AG10803 (cell line): ENCODE measurements at regions not wholly inside any gene's neighbourhood (a gene's known extent, or its start where the extent isn't known, plus 50 kb on each side); places are given as distances from the start of the nearest gene placed in this dataset.

ENCODE experiments used
- DNase-seq: peaks from one replicate; pipeline ENCODE4 v3.0.0; 2010; ENCODE audit warnings: low read depth
- H3K4me3 ChIP-seq: 2 replicates; pipeline ENCODE4 v1.5.1; 2011; ENCODE audit warnings: mild to moderate bottlenecking, low read length, control low read depth
- TF ChIP-seq, protein P1 (sequence below): conservative IDR thresholded peaks from 2 replicates; pipeline ENCODE4 v1.5.1; 2011; ENCODE audit warnings: mild to moderate bottlenecking, low read length, control low read depth, inconsistent platforms

DNA sequence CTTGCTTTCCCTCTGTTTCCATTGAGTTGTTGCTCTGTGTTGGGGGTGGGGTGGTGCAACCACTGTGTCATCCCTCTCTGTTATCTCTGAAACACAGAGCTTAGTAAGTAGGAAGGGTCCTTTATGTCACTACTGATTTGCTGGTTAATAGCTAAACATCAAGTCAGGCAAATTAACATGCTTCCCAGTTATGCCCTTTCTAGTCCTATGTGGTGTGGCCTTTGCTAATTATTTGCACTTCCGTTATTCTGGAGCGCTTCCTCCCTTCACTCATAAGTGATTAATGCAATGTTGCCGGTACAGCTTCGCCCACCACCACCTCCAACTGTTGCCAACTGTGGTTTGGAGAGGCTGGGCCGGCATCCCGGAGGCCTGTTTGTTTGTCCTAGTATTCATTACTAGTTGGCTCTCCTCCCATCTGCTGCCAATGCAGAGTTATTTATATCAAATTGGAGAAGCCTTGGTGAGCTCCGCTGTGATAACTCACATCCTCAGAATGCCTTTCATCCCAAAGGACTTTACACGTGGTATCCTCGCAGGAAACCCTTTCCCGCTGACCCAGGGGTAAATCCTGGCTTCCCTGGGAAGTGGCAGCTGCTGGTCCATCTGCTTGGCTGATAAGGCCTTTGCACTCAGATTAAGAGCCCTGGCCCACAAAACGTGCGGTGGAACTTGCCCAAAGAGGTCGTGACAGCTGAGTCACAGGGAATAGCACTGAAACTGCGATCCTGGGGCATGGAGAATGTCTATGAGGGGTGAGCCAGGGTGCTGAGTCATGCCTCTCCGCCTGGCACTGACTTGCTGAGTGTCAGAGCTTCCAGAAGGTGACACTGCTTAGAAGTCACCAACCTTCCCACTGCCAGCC lies 72.0 kb upstream of the ZCCHC2 start:
- no peak overlapping the region for H3K4me3 ChIP-seq
- TF ChIP-seq, protein P1, sequence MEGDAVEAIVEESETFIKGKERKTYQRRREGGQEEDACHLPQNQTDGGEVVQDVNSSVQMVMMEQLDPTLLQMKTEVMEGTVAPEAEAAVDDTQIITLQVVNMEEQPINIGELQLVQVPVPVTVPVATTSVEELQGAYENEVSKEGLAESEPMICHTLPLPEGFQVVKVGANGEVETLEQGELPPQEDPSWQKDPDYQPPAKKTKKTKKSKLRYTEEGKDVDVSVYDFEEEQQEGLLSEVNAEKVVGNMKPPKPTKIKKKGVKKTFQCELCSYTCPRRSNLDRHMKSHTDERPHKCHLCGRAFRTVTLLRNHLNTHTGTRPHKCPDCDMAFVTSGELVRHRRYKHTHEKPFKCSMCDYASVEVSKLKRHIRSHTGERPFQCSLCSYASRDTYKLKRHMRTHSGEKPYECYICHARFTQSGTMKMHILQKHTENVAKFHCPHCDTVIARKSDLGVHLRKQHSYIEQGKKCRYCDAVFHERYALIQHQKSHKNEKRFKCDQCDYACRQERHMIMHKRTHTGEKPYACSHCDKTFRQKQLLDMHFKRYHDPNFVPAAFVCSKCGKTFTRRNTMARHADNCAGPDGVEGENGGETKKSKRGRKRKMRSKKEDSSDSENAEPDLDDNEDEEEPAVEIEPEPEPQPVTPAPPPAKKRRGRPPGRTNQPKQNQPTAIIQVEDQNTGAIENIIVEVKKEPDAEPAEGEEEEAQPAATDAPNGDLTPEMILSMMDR = no peak

DNA sequence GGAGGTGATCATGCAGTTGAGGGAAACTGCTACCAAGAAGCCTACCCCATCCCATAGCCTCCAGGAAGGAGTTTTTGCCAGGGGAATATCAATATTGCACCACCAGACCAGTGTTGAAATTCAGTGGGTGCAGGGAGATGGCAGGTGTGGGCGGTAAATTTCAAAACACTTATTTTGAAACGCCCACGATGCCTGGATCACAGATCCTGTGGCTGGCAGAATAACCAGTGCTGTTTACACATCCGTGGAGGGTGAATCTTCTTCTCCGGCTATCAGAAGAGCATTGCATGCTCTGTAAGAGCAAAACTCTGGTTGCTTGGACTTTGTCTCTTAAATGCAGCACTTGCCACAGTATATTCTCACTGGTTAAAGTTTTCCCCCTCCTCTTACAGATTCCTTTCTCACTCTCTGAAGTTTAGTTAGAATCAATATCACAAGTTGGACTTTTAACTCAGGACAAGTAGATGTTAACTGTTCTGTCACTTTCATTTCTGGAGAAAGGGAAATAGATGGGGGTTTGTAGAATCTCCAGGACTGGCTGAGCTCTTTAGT lies 70.5 kb upstream of the ZCCHC2 start:
- H3K4me3 ChIP-seq = no peak overlapping the region
- peak; percentile 27 for DNase-seq
- TF ChIP-seq, protein P1 = no peak

More for the DNA sequence above, 72.0 kb upstream of the ZCCHC2 start:
- DNase-seq = peak; percentile 67

DNA sequence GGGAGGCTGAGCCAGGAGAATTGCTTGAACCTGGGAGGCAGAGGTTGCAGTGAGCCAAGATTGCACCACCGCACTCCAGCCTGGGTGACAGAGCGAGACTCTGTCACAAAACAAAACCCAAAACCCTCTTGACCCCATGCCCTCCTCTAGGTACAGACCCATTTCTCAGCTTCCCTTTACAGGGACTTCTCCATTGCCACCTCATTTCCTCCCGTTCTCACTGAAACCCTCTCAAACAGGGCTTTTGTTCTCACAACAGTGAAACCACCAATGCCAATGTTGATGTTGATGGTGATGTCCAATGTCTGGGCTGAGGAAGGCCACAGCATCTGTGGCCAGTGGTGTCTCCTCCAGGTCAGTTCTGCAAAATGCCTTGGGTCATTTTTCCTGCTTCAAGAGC lies 69.0 kb upstream of the ZCCHC2 start:
- H3K4me3 ChIP-seq = no peak overlapping the region
- TF ChIP-seq, protein P1 = no peak
- DNase-seq = no peak

DNA sequence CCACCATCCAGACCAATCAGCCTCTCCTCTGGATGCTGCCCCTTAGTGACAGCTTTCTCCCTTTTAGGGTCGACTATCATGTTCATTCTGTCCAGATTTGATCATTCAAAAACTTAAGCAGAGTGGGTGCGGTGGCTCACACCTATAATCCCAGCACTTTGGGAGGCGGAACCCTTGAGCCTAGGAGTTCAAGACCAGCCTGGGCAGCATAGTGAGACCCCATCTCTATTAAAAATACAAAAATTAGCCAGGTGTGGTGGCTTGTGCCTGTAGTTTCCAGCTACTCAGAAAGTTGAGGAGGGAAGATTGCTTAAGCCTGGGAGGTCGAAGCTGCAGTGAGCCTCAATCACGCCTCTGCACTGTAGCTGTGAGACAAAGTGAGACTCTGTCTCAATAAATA lies 68.3 kb upstream of the ZCCHC2 start:
- TF ChIP-seq, protein P1 = no peak
- DNase-seq = no peak
- no peak overlapping the region for H3K4me3 ChIP-seq

DNA sequence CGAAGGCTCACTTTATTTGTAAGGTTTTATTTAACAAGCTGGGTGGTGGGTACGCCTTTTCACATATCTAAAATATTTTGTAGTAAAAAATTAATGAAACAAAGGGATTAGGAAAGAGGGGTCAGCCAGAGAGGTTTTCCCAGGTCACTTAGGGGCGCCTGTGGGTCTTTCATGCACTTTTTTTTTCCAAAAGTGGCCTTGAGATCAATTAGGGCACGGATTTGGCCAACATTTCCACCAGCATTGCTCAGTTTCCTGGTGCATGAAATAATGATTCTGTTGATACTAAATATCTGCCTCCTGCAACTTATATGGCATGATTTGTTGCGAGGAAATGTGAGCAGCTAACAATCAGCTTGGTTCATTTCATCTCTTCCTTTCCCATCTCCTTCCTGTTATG lies 67.6 kb upstream of the ZCCHC2 start:
- TF ChIP-seq, protein P1 = no peak
- no peak overlapping the region for H3K4me3 ChIP-seq
- no peak for DNase-seq

DNA sequence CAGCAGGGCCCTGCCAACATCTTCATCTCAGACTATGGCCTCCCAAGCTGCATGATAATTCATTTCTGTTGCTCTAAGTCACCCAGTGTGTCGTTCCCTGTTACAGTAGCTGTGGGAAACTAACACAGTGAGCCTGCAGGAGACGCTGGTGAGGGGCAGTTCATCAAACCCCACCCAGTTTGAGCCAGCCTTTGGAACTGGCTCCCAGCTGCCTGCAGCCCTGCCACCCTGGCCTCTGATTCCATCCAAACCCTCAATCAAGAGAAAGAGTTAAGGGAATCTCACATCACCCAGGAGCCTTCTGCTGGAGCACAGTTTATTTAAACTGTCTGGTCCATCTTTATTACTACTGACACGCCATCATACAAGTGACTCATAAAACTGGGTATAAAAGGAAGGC lies 64.9 kb upstream of the ZCCHC2 start:
- TF ChIP-seq, protein P1 = no peak
- H3K4me3 ChIP-seq = no peak overlapping the region
- DNase-seq = no peak

DNA sequence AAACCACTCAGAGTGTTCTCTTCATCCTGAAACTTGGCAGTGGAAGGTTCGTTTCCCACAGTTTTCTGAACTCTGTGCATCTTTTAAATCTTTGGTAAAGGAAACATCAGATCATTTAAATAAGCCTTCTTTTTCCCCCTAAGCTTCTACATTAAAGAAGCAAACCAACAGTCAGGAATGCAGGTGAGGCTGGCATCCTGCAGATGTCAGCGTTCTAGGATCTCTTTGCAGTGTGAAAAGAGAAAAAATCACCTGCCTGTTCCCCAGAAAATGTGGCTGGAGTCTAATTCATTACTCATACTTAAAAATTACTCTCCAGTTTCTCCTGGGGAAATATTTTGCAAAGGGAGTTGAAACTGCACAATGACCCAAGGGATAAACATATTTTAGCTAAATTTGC lies 64.5 kb upstream of the ZCCHC2 start:
- no peak for DNase-seq
- H3K4me3 ChIP-seq = no peak overlapping the region
- TF ChIP-seq, protein P1 = no peak
